ENCODE measurements at regions not wholly inside any gene's neighbourhood (a gene's known extent, or its start where the extent isn't known, plus 50 kb on each side); places are given as distances from the start of the nearest gene placed in this dataset.

- TF ChIP-seq, protein P1, sequence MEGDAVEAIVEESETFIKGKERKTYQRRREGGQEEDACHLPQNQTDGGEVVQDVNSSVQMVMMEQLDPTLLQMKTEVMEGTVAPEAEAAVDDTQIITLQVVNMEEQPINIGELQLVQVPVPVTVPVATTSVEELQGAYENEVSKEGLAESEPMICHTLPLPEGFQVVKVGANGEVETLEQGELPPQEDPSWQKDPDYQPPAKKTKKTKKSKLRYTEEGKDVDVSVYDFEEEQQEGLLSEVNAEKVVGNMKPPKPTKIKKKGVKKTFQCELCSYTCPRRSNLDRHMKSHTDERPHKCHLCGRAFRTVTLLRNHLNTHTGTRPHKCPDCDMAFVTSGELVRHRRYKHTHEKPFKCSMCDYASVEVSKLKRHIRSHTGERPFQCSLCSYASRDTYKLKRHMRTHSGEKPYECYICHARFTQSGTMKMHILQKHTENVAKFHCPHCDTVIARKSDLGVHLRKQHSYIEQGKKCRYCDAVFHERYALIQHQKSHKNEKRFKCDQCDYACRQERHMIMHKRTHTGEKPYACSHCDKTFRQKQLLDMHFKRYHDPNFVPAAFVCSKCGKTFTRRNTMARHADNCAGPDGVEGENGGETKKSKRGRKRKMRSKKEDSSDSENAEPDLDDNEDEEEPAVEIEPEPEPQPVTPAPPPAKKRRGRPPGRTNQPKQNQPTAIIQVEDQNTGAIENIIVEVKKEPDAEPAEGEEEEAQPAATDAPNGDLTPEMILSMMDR (IDR thresholded peaks at IDR 0.05) = no peak
- no peak for TF ChIP-seq POLR2AphosphoS5 (IDR thresholded peaks at IDR 0.05)
- no peak for TF ChIP-seq EP300 (IDR thresholded peaks at IDR 0.05)
- TF ChIP-seq POLR2A (IDR thresholded peaks at IDR 0.05) = no peak
These were observed 167.7 kb downstream of the TXNL1 start for GRCh38 chr18:56470406-56471351.

Measured in sigmoid colon (tissue), 4 donors.